OCI-LY3 (cell line): ENCODE measurements at regions not wholly inside any gene's neighbourhood (a gene's known extent, or its start where the extent isn't known, plus 50 kb on each side); places are given as distances from the start of the nearest gene placed in this dataset.

ENCODE experiments used
- H2AFZ ChIP-seq: fragments of 200-600, 300-600 bp; shearing (Covaris generic); 2 replicates; pipeline ENCODE4 v1.6.0; 2014; ENCODE audit warnings: antibody characterized with exemption, low read depth, low read length
- H3K27ac ChIP-seq: fragments of 200-600, 300-600 bp; sonication (generic); 2 replicates; pipeline ENCODE4 v1.5.1; 2014; ENCODE audit warnings: mild to moderate bottlenecking, low read length, moderate library complexity, mixed read lengths
- H3K27me3 ChIP-seq: fragments of 200-600, 300-600 bp; sonication (generic); 2 replicates; pipeline ENCODE4 v1.6.1; 2014; ENCODE audit warnings: low read depth, low read length, mixed read lengths
- H3K36me3 ChIP-seq: fragments of 200-600, 300-600 bp; sonication (generic); replicated peaks from 2 replicates; pipeline ENCODE3; 2014; ENCODE audit warnings: low read depth, low read length, mixed read lengths
- H3K4me1 ChIP-seq: fragments of 300-600, 200-600 bp; sonication (generic); 2 replicates; pipeline ENCODE4 v1.6.1; 2014; ENCODE audit warnings: low read length, mixed read lengths
- H3K4me2 ChIP-seq: fragments of 200-600, 300-600 bp; sonication (generic); 2 replicates; pipeline ENCODE4 v1.6.1; 2014; ENCODE audit warnings: low read length, mixed read lengths
- H3K4me3 ChIP-seq: fragments of 300-600, 200-600 bp; sonication (generic); 2 replicates; pipeline ENCODE4 v1.5.1; 2014; ENCODE audit warnings: antibody characterized with exemption, mild to moderate bottlenecking, low read length, moderate library complexity
- H3K79me2 ChIP-seq: fragments of 300-600, 200-600 bp; shearing (Covaris generic); 2 replicates; pipeline ENCODE4 v1.6.1; 2014; ENCODE audit warnings: mild to moderate bottlenecking, low read length, mixed read lengths
- H3K9ac ChIP-seq: fragments of 300-600, 200-600 bp; shearing (Covaris generic); 2 replicates; pipeline ENCODE4 v1.6.0; 2014; ENCODE audit warnings: mild to moderate bottlenecking, low read length, moderate library complexity
- H3K9me3 ChIP-seq: fragments of 200-600, 300-600 bp; shearing (Covaris generic); 2 replicates; pipeline ENCODE4 v1.6.1; 2014; ENCODE audit warnings: low read length, mixed read lengths; ENCODE audit not compliant: insufficient read depth
- H4K20me1 ChIP-seq: fragments of 200-600, 300-600 bp; sonication (generic); 2 replicates; pipeline ENCODE4 v1.6.1; 2016; ENCODE audit warnings: low read length, mixed read lengths; ENCODE audit not compliant: insufficient read depth
- CTCF ChIP-seq: fragments of 200-600, 300-600 bp; sonication (generic); IDR thresholded peaks from 2 replicates; pipeline ENCODE4 v1.5.1; 2014; ENCODE audit warnings: antibody characterized with exemption, low read length, low read depth
- EZH2phosphoT487 ChIP-seq: fragments of 200-600 bp; shearing (Covaris generic); IDR thresholded peaks from 2 replicates; pipeline ENCODE4 v1.6.1; 2018; ENCODE audit warnings: antibody characterized with exemption, mixed run types, low read depth

DNA sequence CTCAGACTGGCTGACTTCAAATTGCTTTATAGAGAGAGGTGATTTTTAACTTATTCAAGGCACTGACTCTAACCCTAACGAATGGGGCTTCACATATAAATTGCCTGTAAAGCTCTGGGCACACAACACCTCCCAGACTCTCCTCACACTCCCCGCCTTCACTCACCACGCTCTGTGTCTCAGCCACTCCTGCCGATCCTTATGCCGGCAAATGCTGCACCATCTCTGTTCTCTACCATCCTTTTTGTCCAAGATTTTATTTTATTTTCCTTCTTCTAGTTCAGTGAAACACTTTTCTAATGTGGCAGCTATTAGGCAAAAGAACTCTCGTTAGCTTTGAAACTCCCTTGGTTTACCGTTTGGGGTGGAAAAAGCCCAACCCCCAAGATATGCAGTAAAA lies 446.1 kb upstream of the TMEM132C start:
- Histone ChIP-seq H3K4me3 (no peak overlapping the region), H3K4me1 (peaks cover 15% of the 10 kb centered on the region), H4K20me1 (no peaks in the 10 kb centered on the region), H3K9ac (no peak overlapping the region), H3K4me2 (no peak overlapping the region), H3K9me3 (no peaks in the 10 kb centered on the region), H3K79me2 (no peaks in the 10 kb centered on the region), H3K27ac (no peak overlapping the region), H2AFZ (no peak overlapping the region), H3K36me3 (no peaks in the 10 kb centered on the region), H3K27me3 (no peaks in the 10 kb centered on the region)
- TF ChIP-seq CTCF, result no peak
- no peak for TF ChIP-seq EZH2phosphoT487

DNA sequence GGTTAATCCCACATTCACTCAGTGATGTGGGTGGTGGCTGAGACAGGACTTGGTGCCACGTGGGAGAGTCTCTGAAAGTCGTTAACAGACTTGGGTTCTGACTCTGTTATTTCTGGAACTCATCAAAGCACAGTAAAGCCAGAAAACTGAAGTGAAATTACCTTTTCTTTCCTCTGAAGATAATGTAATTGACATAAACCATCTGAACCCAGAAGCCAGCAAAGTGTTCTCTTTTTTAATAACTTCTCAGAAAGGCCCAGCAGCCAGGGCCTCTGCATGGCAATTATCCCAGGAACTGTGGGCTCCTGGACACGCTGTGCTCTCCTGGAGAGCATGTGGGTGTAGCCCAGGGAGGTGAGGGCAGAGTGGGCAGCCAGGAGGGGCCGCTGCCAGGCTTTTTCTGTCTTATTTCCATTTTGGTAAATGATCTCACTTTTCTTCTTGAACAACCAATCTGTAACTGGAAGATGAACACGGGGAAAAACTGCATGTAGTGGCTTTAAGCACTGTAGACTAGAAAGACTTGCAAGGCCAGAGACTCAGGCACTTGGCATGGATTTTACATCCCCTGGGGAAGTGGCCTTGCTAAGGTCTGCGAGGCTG lies 444.1 kb upstream of the TMEM132C start:
- no peak overlapping the region for H3K27ac ChIP-seq
- H3K4me2 ChIP-seq, result no peak overlapping the region
- TF ChIP-seq CTCF (no peak), EZH2phosphoT487 (no peak)
- H3K36me3 ChIP-seq, result no peaks in the 10 kb centered on the region
- H4K20me1 ChIP-seq, result no peaks in the 10 kb centered on the region
- H3K79me2 ChIP-seq, result no peaks in the 10 kb centered on the region
- no peak overlapping the region for H3K9ac ChIP-seq
- H3K4me3 ChIP-seq, result no peak overlapping the region
- H3K4me1 ChIP-seq, result peaks cover 15% of the 10 kb centered on the region
- H2AFZ ChIP-seq, result no peak overlapping the region
- H3K27me3 ChIP-seq, result no peaks in the 10 kb centered on the region
- H3K9me3 ChIP-seq, result no peaks in the 10 kb centered on the region

DNA sequence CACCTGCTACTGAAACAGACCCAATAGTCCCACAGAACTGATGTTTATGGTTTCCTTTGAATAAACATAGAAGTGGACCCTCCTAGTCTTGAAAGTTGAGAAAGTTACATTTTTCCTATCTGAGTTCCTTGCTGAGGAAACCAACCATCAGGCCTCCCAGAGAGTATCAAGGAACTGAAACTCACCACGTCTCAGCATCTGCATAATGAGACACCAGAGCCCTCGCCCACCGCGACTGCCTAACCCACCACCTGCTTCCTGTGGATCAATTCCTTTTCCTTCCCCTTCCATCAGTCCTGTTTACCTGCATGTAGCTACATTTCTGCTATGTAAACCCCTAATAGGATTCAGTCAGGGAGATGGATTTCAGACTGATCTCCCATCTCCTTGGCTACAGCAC lies 443.2 kb upstream of the TMEM132C start:
- H3K36me3 ChIP-seq, result no peaks in the 10 kb centered on the region
- H3K4me2 ChIP-seq, result no peak overlapping the region
- no peaks in the 10 kb centered on the region for H3K79me2 ChIP-seq
- H3K9ac ChIP-seq, result no peak overlapping the region
- H3K4me1 ChIP-seq, result peaks cover 15% of the 10 kb centered on the region
- no peak for TF ChIP-seq EZH2phosphoT487
- TF ChIP-seq CTCF, result no peak
- no peak overlapping the region for H3K27ac ChIP-seq
- H4K20me1 ChIP-seq, result no peaks in the 10 kb centered on the region
- no peaks in the 10 kb centered on the region for H3K9me3 ChIP-seq
- H3K27me3 ChIP-seq, result no peaks in the 10 kb centered on the region; the same call in 1 of the 2 replicates
- H2AFZ ChIP-seq, result no peak overlapping the region
- no peak overlapping the region for H3K4me3 ChIP-seq

GRCh38 chr12:127829281-127830064 lies 437.5 kb upstream of the TMEM132C start:
- H3K27me3 ChIP-seq, result no peaks in the 10 kb centered on the region; the same call in 1 of the 2 replicates
- no peak overlapping the region for H3K27ac ChIP-seq
- H3K36me3 ChIP-seq, result no peaks in the 10 kb centered on the region
- H3K9ac ChIP-seq, result no peak overlapping the region
- H3K4me1 ChIP-seq, result no peaks in the 10 kb centered on the region
- no peaks in the 10 kb centered on the region for H4K20me1 ChIP-seq
- H3K79me2 ChIP-seq, result no peaks in the 10 kb centered on the region
- no peaks in the 10 kb centered on the region for H3K9me3 ChIP-seq
- H3K4me3 ChIP-seq, result no peak overlapping the region
- no peak overlapping the region for H3K4me2 ChIP-seq
- no peak for TF ChIP-seq CTCF
- TF ChIP-seq EZH2phosphoT487, result no peak
- H2AFZ ChIP-seq, result no peak overlapping the region
